ENCODE measurements at regions not wholly inside any gene's neighbourhood (a gene's known extent, or its start where the extent isn't known, plus 50 kb on each side); places are given as distances from the start of the nearest gene placed in this dataset.

DNA sequence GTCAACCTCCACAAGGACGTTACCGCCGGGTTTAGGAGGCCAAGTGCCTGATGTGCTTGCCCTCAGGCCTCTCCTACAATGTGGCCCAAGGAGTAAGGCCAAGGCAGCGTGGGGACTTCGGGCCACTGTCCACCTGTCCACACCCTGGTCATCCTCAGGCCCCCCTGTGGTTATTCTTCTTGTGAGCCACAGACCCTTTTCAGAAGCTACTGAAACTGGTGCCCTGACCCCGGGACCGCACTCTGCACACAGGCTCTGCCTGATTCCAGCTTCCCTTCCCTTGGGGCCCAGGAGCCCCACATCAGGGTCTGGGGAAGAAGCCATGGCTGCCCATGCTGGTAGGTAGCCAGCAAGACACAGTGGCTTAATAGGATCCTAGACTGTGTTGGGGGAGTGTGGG is 128.8 kb downstream of the OLFM1 start:
- TF ChIP-seq, protein P1, sequence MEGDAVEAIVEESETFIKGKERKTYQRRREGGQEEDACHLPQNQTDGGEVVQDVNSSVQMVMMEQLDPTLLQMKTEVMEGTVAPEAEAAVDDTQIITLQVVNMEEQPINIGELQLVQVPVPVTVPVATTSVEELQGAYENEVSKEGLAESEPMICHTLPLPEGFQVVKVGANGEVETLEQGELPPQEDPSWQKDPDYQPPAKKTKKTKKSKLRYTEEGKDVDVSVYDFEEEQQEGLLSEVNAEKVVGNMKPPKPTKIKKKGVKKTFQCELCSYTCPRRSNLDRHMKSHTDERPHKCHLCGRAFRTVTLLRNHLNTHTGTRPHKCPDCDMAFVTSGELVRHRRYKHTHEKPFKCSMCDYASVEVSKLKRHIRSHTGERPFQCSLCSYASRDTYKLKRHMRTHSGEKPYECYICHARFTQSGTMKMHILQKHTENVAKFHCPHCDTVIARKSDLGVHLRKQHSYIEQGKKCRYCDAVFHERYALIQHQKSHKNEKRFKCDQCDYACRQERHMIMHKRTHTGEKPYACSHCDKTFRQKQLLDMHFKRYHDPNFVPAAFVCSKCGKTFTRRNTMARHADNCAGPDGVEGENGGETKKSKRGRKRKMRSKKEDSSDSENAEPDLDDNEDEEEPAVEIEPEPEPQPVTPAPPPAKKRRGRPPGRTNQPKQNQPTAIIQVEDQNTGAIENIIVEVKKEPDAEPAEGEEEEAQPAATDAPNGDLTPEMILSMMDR (IDR thresholded peaks at IDR 0.05): no peak
- TF ChIP-seq POLR2A (IDR thresholded peaks at IDR 0.05): no peak
